ENCODE measurements at regions not wholly inside any gene's neighbourhood (a gene's known extent, or its start where the extent isn't known, plus 50 kb on each side); places are given as distances from the start of the nearest gene placed in this dataset.
"Not testable (repeated sequence)": the region's sequence is repeated elsewhere in the genome, so short reads cannot be mapped to it uniquely, and the experiment has no call there.

GRCh38 chr20:48374031-48374907 is 453.5 kb downstream of the PREX1 start:
- not testable (repeated sequence) for TF ChIP-seq MLX (CRISPR knock-in tag; IDR thresholded peaks at IDR 0.05); CTCF (IDR thresholded peaks at IDR 0.05); RELA (CRISPR knock-in tag; IDR thresholded peaks at IDR 0.05; ENCODE audit: borderline replicate concordance); FOXP4 (CRISPR knock-in tag; IDR thresholded peaks at IDR 0.05); TP53 (CRISPR knock-in tag; IDR thresholded peaks at IDR 0.05); TCF7 (CRISPR knock-in tag; IDR thresholded peaks at IDR 0.05; ENCODE audit: low read depth); KAT7 (CRISPR knock-in tag; IDR thresholded peaks at IDR 0.05; ENCODE audit: borderline replicate concordance); E2F5 (CRISPR knock-in tag; IDR thresholded peaks at IDR 0.05)
